ENCODE measurements at regions not wholly inside any gene's neighbourhood (a gene's known extent, or its start where the extent isn't known, plus 50 kb on each side); places are given as distances from the start of the nearest gene placed in this dataset.

DNA sequence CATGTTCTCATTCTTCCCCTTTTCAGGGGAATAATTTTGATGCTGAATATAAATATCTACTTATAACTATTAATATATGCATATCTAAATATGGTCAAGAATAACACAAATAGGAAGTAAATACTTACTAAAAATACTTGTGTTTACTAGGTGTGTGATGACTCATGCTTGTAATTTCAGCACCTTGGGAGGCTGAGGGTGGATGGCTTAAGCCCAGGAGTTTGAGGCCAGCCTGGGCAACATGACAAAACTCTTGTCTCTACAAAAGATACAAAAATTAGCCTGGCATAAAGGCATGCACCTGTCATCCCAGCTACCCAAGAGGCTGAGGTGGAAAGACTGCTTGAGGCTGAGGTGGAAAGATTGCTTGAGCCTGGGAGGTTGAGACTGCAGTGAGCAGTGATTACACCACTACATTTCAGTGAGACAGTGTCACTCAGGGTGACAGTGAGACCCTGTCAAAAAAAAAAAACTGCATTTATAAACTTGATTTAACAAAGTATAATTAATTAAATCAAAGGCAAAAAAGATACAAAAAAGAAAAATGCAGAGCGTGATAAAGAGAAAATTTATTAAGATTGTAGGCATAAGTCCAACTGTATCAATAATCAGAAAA, 703.1 kb upstream of the VRK2 start:
- Histone ChIP-seq H3K4me2 (ENCODE audit: low read length) (no peak overlapping the region), H3K79me2 (no peaks in the 10 kb centered on the region), H3K27me3 (ENCODE audit: control insufficient read depth, insufficient read depth, low read length) (no peaks in the 10 kb centered on the region), H3K4me1 (no peaks in the 10 kb centered on the region), H3K27ac (no peak overlapping the region), H3K36me3 (ENCODE audit: control insufficient read depth, insufficient read depth, low read length) (no peaks in the 10 kb centered on the region), H3K9me3 (ENCODE audit: control insufficient read depth, low read length) (no peaks in the 10 kb centered on the region), H3K9ac (no peak overlapping the region), H3K4me3 (ENCODE audit: low read depth, low read length) (no peak overlapping the region), H2AFZ (no peak overlapping the region)
- TF ChIP-seq, protein P1, sequence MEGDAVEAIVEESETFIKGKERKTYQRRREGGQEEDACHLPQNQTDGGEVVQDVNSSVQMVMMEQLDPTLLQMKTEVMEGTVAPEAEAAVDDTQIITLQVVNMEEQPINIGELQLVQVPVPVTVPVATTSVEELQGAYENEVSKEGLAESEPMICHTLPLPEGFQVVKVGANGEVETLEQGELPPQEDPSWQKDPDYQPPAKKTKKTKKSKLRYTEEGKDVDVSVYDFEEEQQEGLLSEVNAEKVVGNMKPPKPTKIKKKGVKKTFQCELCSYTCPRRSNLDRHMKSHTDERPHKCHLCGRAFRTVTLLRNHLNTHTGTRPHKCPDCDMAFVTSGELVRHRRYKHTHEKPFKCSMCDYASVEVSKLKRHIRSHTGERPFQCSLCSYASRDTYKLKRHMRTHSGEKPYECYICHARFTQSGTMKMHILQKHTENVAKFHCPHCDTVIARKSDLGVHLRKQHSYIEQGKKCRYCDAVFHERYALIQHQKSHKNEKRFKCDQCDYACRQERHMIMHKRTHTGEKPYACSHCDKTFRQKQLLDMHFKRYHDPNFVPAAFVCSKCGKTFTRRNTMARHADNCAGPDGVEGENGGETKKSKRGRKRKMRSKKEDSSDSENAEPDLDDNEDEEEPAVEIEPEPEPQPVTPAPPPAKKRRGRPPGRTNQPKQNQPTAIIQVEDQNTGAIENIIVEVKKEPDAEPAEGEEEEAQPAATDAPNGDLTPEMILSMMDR (IDR thresholded peaks at IDR 0.05), result no peak

DNA sequence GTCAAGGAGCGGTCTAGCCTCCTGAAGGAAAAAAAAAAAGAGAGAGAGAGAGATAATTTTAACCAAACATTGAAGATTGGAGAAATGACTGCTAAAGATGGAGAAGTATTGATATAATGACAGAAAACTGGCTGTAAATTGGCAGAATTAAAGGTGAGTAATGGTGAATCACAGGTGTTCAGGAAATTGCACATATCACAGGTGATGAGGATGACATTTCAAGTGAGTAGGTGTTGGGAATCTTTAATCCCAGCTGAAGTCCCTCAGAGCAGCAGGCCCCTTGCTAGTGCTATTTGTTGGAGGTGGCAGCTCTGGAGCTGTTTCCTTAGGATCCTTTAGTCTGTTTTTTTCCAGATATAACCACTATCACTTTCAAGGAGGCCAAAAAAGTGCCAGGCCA, 678.4 kb upstream of the VRK2 start:
- Histone ChIP-seq H3K4me3 (ENCODE audit: low read depth, low read length) (no peak overlapping the region), H2AFZ (no peak overlapping the region), H3K27me3 (ENCODE audit: control insufficient read depth, insufficient read depth, low read length) (no peaks in the 10 kb centered on the region), H3K4me2 (ENCODE audit: low read length) (no peak overlapping the region), H3K9me3 (ENCODE audit: control insufficient read depth, low read length) (no peaks in the 10 kb centered on the region), H3K4me1 (no peaks in the 10 kb centered on the region), H3K79me2 (no peaks in the 10 kb centered on the region), H3K36me3 (ENCODE audit: control insufficient read depth, insufficient read depth, low read length) (no peaks in the 10 kb centered on the region), H3K9ac (no peak overlapping the region), H3K27ac (no peak overlapping the region)
- TF ChIP-seq, protein P1 (IDR thresholded peaks at IDR 0.05), result no peak

DNA sequence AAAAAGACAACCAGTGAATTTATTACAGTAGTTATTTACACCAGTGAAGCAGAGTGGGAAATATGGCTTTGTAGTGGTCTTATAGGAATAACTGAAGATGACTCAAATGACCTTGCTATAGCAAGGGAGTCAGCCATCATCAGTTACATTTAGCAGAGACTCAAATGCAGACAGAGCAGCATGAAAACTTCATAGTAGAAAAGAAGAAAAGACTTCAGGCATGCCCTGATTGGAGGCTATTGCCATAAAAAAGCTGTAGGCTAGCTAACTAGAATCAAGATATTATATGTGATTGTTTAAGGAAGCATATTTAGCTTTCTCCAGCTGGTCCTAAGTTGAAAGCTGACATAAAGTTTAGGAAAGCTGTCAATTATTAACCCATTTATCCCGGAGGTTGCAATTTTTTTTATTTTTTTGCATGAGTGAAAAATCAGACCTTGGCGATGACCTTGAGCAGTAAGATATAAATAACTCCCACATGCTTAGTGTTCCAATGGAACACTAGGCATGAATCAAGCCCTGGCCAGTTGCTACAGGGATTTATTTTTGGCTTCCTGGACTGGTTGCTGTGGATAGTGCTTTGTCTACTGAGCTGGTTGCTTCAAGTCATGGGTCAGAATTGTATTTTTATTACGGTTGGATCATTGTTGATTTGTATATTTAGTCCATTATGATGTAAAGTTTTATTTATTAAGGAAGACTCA, 675.6 kb upstream of the VRK2 start:
- Histone ChIP-seq H3K9ac (no peak overlapping the region), H3K36me3 (ENCODE audit: control insufficient read depth, insufficient read depth, low read length) (no peaks in the 10 kb centered on the region), H3K4me1 (no peaks in the 10 kb centered on the region), H3K4me2 (ENCODE audit: low read length) (no peak overlapping the region), H3K27me3 (ENCODE audit: control insufficient read depth, insufficient read depth, low read length) (no peaks in the 10 kb centered on the region), H3K9me3 (ENCODE audit: control insufficient read depth, low read length) (no peaks in the 10 kb centered on the region), H2AFZ (no peak overlapping the region), H3K4me3 (ENCODE audit: low read depth, low read length) (no peak overlapping the region), H3K27ac (no peak overlapping the region), H3K79me2 (no peaks in the 10 kb centered on the region)
- TF ChIP-seq, protein P1 (IDR thresholded peaks at IDR 0.05), result no peak

DNA sequence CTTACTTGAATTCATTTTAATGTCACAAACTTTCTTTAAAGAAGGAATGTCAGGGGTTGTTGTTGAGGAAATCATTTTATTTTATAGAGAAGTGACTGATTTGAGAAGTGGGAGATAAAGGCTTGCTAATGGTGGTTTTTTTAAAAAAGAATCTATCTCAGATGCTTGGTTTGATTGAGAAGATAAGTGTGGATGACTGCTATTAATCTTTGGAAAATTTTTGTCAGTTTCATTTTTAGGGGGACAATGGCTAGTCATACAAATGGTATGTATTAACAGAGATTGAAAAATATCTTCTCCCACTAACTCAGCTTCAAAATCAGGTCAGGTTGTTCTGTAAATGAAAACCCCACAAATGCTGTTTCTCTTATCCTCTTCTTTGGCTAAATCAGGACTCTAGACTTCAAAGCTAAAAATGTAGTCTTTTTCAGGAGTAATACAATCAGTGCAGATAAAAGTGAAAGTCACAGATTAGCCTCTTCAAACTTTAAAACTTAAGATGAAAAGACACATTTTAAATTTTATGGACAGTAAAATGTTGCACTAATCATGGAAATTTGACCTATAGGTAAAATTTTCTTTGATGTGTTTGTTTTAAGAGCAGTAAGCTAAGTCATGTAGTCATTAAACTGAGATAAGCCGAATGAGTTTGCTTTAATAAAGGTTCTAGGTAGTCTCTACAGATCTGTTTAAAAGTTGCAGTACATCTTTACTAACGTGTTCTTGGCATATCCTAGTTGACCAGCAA, 674.2 kb upstream of the VRK2 start:
- TF ChIP-seq, protein P1 (IDR thresholded peaks at IDR 0.05), result no peak
- Histone ChIP-seq H3K36me3 (ENCODE audit: control insufficient read depth, insufficient read depth, low read length) (no peaks in the 10 kb centered on the region), H3K4me2 (ENCODE audit: low read length) (no peak overlapping the region), H3K4me3 (ENCODE audit: low read depth, low read length) (no peak overlapping the region), H3K27me3 (ENCODE audit: control insufficient read depth, insufficient read depth, low read length) (no peaks in the 10 kb centered on the region), H3K79me2 (no peaks in the 10 kb centered on the region), H3K27ac (no peak overlapping the region), H2AFZ (no peak overlapping the region), H3K4me1 (no peaks in the 10 kb centered on the region), H3K9ac (no peak overlapping the region), H3K9me3 (ENCODE audit: control insufficient read depth, low read length) (no peaks in the 10 kb centered on the region)

All from parathyroid adenoma (tissue), 2 donors.